Fibroblast of the aortic adventitia (primary cell): ENCODE measurements at regions not wholly inside any gene's neighbourhood (a gene's known extent, or its start where the extent isn't known, plus 50 kb on each side); places are given as distances from the start of the nearest gene placed in this dataset. TPM values are rescaled to one million over a fixed set of nuclear protein-coding genes. Genes with fewer than 3 reads are reported as not detected.
"Not testable (repeated sequence)": the region's sequence is repeated elsewhere in the genome, so short reads cannot be mapped to it uniquely, and the experiment has no call there.

Experiments
- DNase-seq: peaks from one replicate; pipeline ENCODE4 v3.0.0-alpha.2; 2010; ENCODE audit warnings: low read depth
- H3K4me3 ChIP-seq: 2 replicates; pipeline ENCODE4 v1.5.1; 2011; ENCODE audit warnings: low read depth, mild to moderate bottlenecking, control low read depth, low read length, moderate library complexity
- small RNA-seq: library from RNA; depleted of rRNA; stranded (forward); fragments of <200 nt; gene quantifications from one replicate; pipeline ENCODE3, GENCODE V24; 2012
- TF ChIP-seq, protein P1 (sequence below): IDR thresholded peaks from 2 replicates; pipeline ENCODE4 v1.5.1; 2011; ENCODE audit warnings: mild to moderate bottlenecking, low read length, control low read depth, inconsistent platforms; ENCODE audit not compliant: insufficient read depth

DNA sequence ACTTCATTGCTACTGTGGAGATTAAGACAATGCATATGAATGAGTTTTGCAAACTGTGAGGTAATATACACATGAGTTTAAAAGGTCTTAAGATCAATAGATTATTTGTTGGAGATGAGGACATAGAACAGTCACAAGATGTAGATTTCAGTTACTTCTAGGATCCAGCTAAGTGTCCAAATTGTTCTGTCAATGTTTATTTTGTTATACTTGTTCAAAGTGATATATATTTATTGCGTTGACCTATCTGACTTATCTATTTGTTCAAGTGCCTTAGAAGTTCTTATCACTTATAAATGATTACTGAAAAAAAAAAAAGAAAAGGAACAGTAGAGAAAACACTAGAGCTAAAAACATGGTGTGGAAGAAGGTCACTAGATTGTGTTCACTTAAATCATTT lies 75.6 kb upstream of the GRIN3A start:
- H3K4me3 ChIP-seq: no peak overlapping the region
- TF ChIP-seq, protein P1, sequence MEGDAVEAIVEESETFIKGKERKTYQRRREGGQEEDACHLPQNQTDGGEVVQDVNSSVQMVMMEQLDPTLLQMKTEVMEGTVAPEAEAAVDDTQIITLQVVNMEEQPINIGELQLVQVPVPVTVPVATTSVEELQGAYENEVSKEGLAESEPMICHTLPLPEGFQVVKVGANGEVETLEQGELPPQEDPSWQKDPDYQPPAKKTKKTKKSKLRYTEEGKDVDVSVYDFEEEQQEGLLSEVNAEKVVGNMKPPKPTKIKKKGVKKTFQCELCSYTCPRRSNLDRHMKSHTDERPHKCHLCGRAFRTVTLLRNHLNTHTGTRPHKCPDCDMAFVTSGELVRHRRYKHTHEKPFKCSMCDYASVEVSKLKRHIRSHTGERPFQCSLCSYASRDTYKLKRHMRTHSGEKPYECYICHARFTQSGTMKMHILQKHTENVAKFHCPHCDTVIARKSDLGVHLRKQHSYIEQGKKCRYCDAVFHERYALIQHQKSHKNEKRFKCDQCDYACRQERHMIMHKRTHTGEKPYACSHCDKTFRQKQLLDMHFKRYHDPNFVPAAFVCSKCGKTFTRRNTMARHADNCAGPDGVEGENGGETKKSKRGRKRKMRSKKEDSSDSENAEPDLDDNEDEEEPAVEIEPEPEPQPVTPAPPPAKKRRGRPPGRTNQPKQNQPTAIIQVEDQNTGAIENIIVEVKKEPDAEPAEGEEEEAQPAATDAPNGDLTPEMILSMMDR: no peak
- no peak for DNase-seq

DNA sequence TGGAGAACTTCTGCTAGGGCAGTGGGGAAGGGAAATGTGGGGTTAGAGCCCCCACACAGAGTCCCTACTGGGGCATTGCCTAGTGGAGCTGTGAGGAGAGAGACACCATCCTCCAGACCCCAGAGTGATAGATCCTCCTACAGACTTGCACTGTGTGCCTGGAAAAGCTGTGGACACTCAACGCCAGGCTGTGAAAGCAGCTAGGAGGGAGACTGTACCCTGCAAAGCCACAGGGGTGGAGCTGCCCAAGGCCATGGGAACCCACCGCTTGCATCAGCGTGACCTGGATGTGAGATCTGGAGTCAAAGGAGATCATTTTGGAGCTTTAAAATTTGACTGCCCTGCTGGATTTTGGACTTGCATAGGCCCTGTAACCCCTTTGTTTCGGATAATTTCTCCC lies 69.4 kb upstream of the GRIN3A start:
- H3K4me3 ChIP-seq, DNase-seq: not testable (repeated sequence)

DNA sequence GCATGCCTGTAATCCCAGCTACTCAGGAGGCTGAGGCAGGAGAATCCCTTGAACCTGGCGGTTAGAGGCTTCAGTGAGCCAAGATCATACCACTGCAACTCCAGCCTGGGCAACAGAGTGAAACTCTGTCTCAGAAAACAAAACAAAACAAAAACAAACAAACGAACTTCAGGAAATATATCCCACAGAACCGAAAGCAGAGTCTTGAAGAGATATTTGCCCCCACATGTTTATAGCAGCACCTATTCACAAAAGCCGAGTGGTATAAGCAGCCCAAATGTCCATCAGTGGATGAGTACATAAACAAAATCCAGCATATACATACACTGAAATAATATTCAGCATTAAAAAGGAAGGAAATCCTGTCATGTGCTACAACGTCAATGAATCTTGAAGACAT lies 57.6 kb upstream of the GRIN3A start:
- TF ChIP-seq, protein P1: no peak
- H3K4me3 ChIP-seq: no peak overlapping the region
- DNase-seq: no peak

DNA sequence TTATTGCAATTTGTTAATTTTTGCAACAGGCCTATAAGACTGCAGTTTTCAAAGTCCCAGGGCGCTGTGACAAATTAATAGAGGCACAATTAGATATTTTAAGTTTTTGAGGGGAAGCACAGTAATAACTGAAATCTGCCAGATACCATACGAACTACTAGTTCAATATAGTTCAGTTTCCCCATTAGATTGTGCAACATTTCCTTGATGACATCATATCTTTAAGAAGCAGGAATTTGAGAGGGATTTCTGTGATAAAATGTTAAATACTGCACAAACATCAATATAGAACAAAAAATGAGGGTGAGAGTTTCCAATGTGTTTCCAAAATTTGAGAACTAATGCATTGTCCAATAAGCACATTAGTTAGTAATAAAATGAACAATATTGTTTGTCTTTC lies 56.7 kb upstream of the GRIN3A start:
- TF ChIP-seq, protein P1: no peak

DNA sequence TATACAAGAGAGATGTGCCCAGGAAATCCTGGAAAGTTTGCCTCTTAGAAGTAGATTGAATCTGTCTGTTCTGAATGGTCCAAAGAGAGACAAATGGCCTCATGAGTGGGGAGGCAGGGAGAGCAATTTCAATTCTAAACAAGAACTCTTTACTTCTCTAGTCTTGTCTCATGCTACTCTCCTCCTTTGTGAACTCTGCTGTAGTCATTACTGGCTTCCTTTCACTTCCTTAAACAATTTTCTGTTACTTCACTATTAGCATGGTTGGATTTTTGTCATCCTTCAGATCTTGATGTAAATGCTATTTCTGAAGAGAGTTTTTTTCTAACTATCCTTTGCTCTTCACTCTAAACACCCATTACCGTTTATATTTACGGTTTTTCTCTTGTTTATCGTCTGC lies 54.0 kb upstream of the GRIN3A start:
- H3K4me3 ChIP-seq: no peak overlapping the region
- TF ChIP-seq, protein P1: no peak
- no peak for DNase-seq

More for the DNA sequence above, 56.7 kb upstream of the GRIN3A start:
- H3K4me3 ChIP-seq: no peak overlapping the region
- DNase-seq: no peak

DNA sequence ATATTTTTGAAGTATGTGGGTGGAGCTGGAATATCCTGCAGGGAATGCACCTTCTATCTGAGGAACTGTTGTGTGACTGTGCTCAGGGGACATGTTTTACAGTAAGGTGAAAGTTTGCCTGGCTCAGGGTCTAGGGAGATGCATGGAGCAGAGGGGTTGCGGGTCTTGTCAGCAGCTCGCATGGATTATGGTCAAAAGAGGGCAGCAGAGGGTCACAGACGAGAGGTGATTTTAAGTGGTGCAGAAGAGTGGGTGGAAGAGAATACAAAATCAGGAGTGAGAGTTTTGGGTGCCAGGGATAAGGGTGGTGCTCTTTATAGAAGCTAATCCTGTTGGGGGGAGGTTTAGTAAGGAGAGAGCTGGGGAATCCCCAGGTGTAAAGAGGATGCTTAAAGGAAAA lies 53.5 kb upstream of the GRIN3A start:
- no peak overlapping the region for H3K4me3 ChIP-seq
- TF ChIP-seq, protein P1: no peak
- DNase-seq: peak; percentile 0

DNA sequence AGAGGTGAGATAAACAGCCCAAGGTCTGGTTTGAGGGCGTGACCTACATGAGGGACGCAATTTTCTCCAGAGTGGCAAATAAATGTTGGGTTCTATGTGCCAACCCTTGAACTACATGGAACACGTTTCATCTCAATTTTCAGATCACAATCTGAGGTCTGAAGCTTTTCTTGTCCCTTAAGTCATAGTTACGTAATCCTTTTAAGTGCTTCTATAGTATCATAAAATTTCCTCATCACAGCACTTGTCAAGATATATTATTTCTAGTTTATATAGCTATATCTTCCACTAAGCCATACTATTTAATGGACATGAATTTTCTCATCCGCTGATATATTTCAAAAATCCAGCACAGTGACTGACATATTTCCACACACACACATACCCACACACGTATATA lies 53.1 kb upstream of the GRIN3A start:
- no peak overlapping the region for H3K4me3 ChIP-seq
- no peak for DNase-seq
- TF ChIP-seq, protein P1: no peak

Small RNA genes lying in the stretch of these regions (small RNA-seq; reads per million reads assigned to genes)
- not detected for gene RNU6-329P
